Heart right ventricle (tissue), 16 donors: ENCODE measurements at regions not wholly inside any gene's neighbourhood (a gene's known extent, or its start where the extent isn't known, plus 50 kb on each side); places are given as distances from the start of the nearest gene placed in this dataset.

Experiments
- ATAC-seq, 8 donors: fragments of 200-7000 bp; cut with Tn5 transposase; one replicate each; pipeline ENCODE4 v1.9.1; 2020; ENCODE audit warnings: mild to moderate bottlenecking in 8 of 8, moderate library complexity in 8 of 8, moderate number of reproducible peaks in 1 of 8
- DNase-seq, 2 donors: peaks; one replicate each; pipeline ENCODE4 v3.0.0-alpha.2; 2020
- H3K27ac ChIP-seq, 10 donors: fragments of 200-600 bp; sonication (generic) in 2 of 10; one replicate each; pipeline versions ENCODE4 v1.5.0 to v1.8.0; 2020 to 2022; ENCODE audit warnings: mild to moderate bottlenecking in 3 of 10
- H3K27me3 ChIP-seq, 7 donors: fragments of 200-600 bp; one replicate each; pipeline ENCODE4 v1.8.0; 2021 to 2022; ENCODE audit warnings: mild to moderate bottlenecking in 2 of 7
- H3K36me3 ChIP-seq, 9 donors: fragments of 200-600 bp; sonication (generic) in 1 of 9; one replicate each; pipeline versions ENCODE4 v1.5.0 to v1.8.0; 2020 to 2022; ENCODE audit warnings: mild to moderate bottlenecking in 2 of 9
- H3K4me1 ChIP-seq, 9 donors: fragments of 200-600 bp; sonication (generic) in 1 of 9; one replicate each; pipeline versions ENCODE4 v1.5.0 to v1.8.0; 2020 to 2022; ENCODE audit warnings: mild to moderate bottlenecking in 4 of 9
- H3K4me3 ChIP-seq, 10 donors: fragments of 200-600 bp; sonication (generic) in 2 of 10; one replicate each; pipeline versions ENCODE4 v1.5.0 to v1.8.0; 2020 to 2022; ENCODE audit warnings: mild to moderate bottlenecking in 7 of 10, moderate library complexity in 2 of 10
- H3K9me3 ChIP-seq, 11 donors: fragments of 200-600 bp in 10 of 11; sonication (generic) in 2 of 11; one replicate each; pipeline versions ENCODE4 v1.5.0 to v1.8.0; 2013 to 2022; ENCODE audit warnings: mild to moderate bottlenecking in 2 of 11, control low read depth in 1 of 11, moderate library complexity in 1 of 11
- CTCF ChIP-seq, 9 donors: fragments of 200-600 bp; sonication (generic) in 2 of 9; IDR thresholded peaks; one replicate each; pipeline versions ENCODE4 v1.5.0 to v1.8.0; 2021 to 2022; ENCODE audit warnings: antibody characterized with exemption in 9 of 9, mild to moderate bottlenecking in 5 of 9, moderate library complexity in 1 of 9
- WGBS, 2 donors: extraction: QIAGEN DNeasy Blood & Tissue Kit; methylation state at CpG; one replicate each; pipeline ENCODE4 v1.1.7; 2013; ENCODE audit warnings: inconsistent platforms in 1 of 2; 5-methylcytosine and 5-hydroxymethylcytosine counted together
- intact Hi-C, 10 donors: fragments of 100-400 bp; cut with DNase I; formaldehyde crosslinking; loops; one replicate each; pipeline versions ENCODE4 v1.11.1 to v1.14.2; 2022
- donor health status: Arrhythmogenic right ventricular cardiomyopathy.
- donor health status: ischemic (EF 13 %, LVEDD 7.1; RV severe dilation, severe dysfunction).
- donor health status: healthy with polysubstance abuse.
- donor health status: DM: no; HTN: yes; CAD: no.
- donor health status: DM: no; HTN: no; CAD: no.
- donor health status: ischemic (EF 25% LVEDD 6.9; RV normal size, moderate dysfunction).
- donor health status: ischemic (EF 25% LVEDD 5.7; RV mildly dilated, moderate dysfunction).
- donor health status: healthy.
- donor health status: DM: yes; HTN: yes; CAD: no.
- donor health status: Ischemic cardiomyopathy.
- donor health status: ischemic (EF 35%, LVEDD 5.7; RV mildly dilated, moderate dysfunction).
- donor health status: nonischemic (EF 11% LVEDD 7.7; RV severe dilation, severe dysfunction).
- donor health status: DM: yes; HTN: yes; CAD: no.
- donor health status: PGD.
- donor health status: ischemic (EF 29% LVEDD 5.4; RV normal size, mild dysfunction).
- donor health status: nonischemic (EF 23%, LVEDD 6.1; RV moderate dilation, normal function).

- Histone ChIP-seq H3K9me3 (peaks cover 0 to 56% (median 13%) of the 10 kb centered on the region in 11 donors), H3K36me3 (no peaks in the 10 kb centered on the region), H3K27me3 (no peaks in the 10 kb centered on the region), H3K4me3 (no peak overlapping the region), H3K4me1 (peaks cover 0 to 8% (median under 1%) of the 10 kb centered on the region in 9 donors), H3K27ac (no peak overlapping the region)
- no peak for TF ChIP-seq CTCF (IDR thresholded peaks at IDR 0.05)
- intact Hi-C loops, result no loop called here
- 43 to 55% methylated on average over 1 of the region's 1 CpG for WGBS, 2 donors
- no peak for DNase-seq
- ATAC-seq, result no peak
Measured at GRCh38 chr10:88172159-88172558, 308.7 kb downstream of the PTEN start.

GRCh38 chr10:88174391-88174790 is 311.0 kb downstream of the PTEN start:
- no peak for DNase-seq
- intact Hi-C loops, result no loop called here
- no peaks in the 10 kb centered on the region for H3K4me1 ChIP-seq
- no peak overlapping the region for H3K4me3 ChIP-seq
- peaks cover 0 to 50% (median 12%) of the 10 kb centered on the region in 11 donors for H3K9me3 ChIP-seq
- ATAC-seq, result no peak
- no peaks in the 10 kb centered on the region for H3K36me3 ChIP-seq
- 93 to 94% methylated on average over 5 of the region's 5 CpGs for WGBS, 2 donors
- no peaks in the 10 kb centered on the region for H3K27me3 ChIP-seq
- TF ChIP-seq CTCF (IDR thresholded peaks at IDR 0.05), result no peak
- H3K27ac ChIP-seq, result no peak overlapping the region

- Histone ChIP-seq H3K27ac (no peak overlapping the region), H3K4me3 (no peak overlapping the region), H3K36me3 (no peaks in the 10 kb centered on the region), H3K27me3 (no peaks in the 10 kb centered on the region), H3K4me1 (no peaks in the 10 kb centered on the region), H3K9me3 (peaks cover 0 to 41% (median 12%) of the 10 kb centered on the region in 11 donors)
- intact Hi-C loops, result no loop called here
- TF ChIP-seq CTCF (IDR thresholded peaks at IDR 0.05), result no peak
- DNase-seq (no peak), ATAC-seq (no peak)
Measured at GRCh38 chr10:88178758-88179157, 315.3 kb downstream of the PTEN start.

- Histone ChIP-seq H3K9me3 (peaks cover 0 to 30% (median 9%) of the 10 kb centered on the region in 11 donors), H3K4me3 (no peak overlapping the region), H3K27me3 (no peaks in the 10 kb centered on the region), H3K36me3 (no peaks in the 10 kb centered on the region), H3K27ac (no peak overlapping the region), H3K4me1 (no peaks in the 10 kb centered on the region)
- DNase-seq (no peak), ATAC-seq (no peak)
- 88 to 92% methylated on average over 3 of the region's 3 CpGs for WGBS, 2 donors
- no peak for TF ChIP-seq CTCF (IDR thresholded peaks at IDR 0.05)
- intact Hi-C loops, result no loop called here
Measured at GRCh38 chr10:88179831-88180230, 316.4 kb downstream of the PTEN start.
